ENCODE measurements at regions not wholly inside any gene's neighbourhood (a gene's known extent, or its start where the extent isn't known, plus 50 kb on each side); places are given as distances from the start of the nearest gene placed in this dataset.
A peak's percentile ranks its signal among the peaks of the same experiment; 100 is the strongest.

DNA sequence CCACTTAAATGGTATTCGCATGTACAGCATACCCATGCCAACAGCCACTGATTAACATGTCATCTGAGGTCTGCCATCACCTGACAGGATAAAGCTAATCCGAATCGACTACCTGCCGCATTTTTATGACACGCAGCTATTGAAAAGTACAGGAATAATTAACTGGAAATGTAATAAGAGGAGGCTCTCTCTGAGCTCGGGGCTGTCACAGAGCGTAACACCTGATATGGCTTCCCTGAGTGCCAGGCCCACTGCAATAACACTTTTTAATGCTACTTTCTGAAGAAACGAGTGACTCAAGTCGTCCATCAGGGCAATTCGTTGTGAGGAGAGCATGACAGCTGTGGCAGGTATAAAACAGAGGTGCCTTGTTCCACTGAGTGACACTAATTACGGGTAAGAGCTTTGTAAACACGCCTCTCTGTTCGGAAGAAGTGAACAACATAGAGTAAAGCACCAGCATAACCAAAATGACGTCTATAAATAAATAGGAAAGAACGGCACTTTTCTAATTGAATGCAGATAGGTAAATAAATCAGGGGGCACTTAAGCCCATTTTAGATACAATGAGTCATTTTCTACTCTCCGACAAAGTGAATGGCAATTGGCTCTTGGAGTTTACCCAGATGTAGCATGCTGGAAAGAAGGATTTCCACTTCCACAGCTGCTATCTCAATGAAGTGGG lies 56.5 kb upstream of the CREB5 start:
- peak overlapping the region in 1 of 4 donors; percentile 5 for H3K27ac ChIP-seq
- peaks cover 0 to 9% (median 6%) of the 10 kb centered on the region in 3 donors for H3K4me1 ChIP-seq
- WGBS, 2 donors: 37 to 48% methylated on average over 16 of the region's 16 CpGs
- no peaks in the 10 kb centered on the region for H3K9me3 ChIP-seq
- FAIRE-seq: no peak
- intact Hi-C loops (cut with DNase I): no loop called here
- H3K27me3 ChIP-seq: no peaks in the 10 kb centered on the region
- no peak for TF ChIP-seq CTCF (IDR thresholded peaks at IDR 0.05)
- peak in 3 of 4 donors; percentile 45 to 70 (median 57) for ATAC-seq
- no peak overlapping the region for H3K4me3 ChIP-seq
- DNase-seq: no peak
- H3K36me3 ChIP-seq: no peaks in the 10 kb centered on the region

DNA sequence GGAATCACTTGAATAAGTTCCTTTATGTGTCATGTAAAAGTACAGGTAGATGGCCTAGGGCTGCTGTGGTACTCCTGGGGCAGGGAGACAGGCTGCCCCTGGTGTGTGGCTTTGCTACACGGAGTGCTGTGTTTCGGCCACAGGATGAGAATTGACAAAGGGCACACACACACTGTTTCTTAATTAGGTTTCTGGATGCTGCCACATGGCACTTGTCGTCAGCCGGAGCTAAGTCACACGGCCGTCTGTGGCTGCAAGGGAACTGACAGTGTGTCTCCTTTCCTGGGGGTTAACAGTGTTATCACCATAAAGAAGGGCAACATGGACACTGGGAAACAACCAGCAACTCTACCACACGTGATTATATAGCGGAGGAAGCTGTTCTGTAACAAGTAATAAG lies 55.7 kb upstream of the CREB5 start:
- 68 to 73% methylated on average over 8 of the region's 8 CpGs for WGBS, 2 donors

DNA sequence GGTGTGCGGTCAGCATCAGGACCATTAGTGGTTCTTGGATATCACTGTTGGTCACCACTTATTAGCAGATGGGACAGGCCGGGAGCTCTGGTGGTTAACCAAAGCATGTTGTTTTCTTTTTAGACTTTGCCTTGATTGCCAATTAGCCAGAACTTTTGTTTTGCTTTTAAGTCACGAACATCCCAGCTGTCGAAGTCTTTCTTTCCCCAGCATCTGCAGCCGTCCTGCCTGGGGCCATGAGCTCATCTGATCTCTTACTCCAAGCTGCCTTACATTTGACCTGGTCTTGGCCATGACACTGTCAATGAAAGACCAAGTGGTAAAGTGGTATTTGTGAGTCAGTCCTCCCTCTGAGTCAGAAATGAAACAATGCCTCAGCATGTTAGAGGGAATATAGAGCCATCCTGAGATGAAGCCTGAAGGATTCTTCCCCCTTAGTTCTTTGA lies 53.9 kb upstream of the CREB5 start:
- no peak overlapping the region for H3K27ac ChIP-seq
- no peak for FAIRE-seq
- H3K9me3 ChIP-seq: no peaks in the 10 kb centered on the region
- H3K4me1 ChIP-seq: peaks cover 0 to 9% (median 6%) of the 10 kb centered on the region in 3 donors
- TF ChIP-seq CTCF (IDR thresholded peaks at IDR 0.05): no peak
- no peak overlapping the region for H3K4me3 ChIP-seq
- DNase-seq: no peak
- ATAC-seq: peak in 1 of 4 donors; percentile 14
- intact Hi-C loops (cut with DNase I): no loop called here
- H3K36me3 ChIP-seq: no peaks in the 10 kb centered on the region
- 85 to 94% methylated on average over 5 of the region's 5 CpGs for WGBS, 2 donors
- no peaks in the 10 kb centered on the region for H3K27me3 ChIP-seq

More for the DNA sequence above, 55.7 kb upstream of the CREB5 start:
- intact Hi-C loops (cut with DNase I): no loop called here
- DNase-seq: no peak
- H3K4me3 ChIP-seq: no peak overlapping the region
- no peak for TF ChIP-seq CTCF (IDR thresholded peaks at IDR 0.05)
- H3K27ac ChIP-seq: no peak overlapping the region
- no peaks in the 10 kb centered on the region for H3K27me3 ChIP-seq
- peaks cover 0 to 9% (median 6%) of the 10 kb centered on the region in 3 donors for H3K4me1 ChIP-seq
- no peak for FAIRE-seq
- H3K9me3 ChIP-seq: no peaks in the 10 kb centered on the region
- ATAC-seq: no peak
- no peaks in the 10 kb centered on the region for H3K36me3 ChIP-seq

- Histone ChIP-seq H3K27me3 (no peaks in the 10 kb centered on the region), H3K27ac (no peak overlapping the region), H3K9me3 (no peaks in the 10 kb centered on the region), H3K4me1 (no peaks in the 10 kb centered on the region), H3K36me3 (no peaks in the 10 kb centered on the region), H3K4me3 (no peak overlapping the region)
- 40 to 61% methylated on average over 1 of the region's 1 CpG for WGBS, 2 donors
- no peak for ATAC-seq
- intact Hi-C loops (cut with DNase I): no loop called here
- no peak for TF ChIP-seq CTCF (IDR thresholded peaks at IDR 0.05)
- no peak for DNase-seq
- FAIRE-seq: no peak
Measured at GRCh38 chr7:28360739-28361138, 51.6 kb upstream of the CREB5 start.

GRCh38 chr7:28361551-28361950 lies 50.8 kb upstream of the CREB5 start:
- TF ChIP-seq CTCF (IDR thresholded peaks at IDR 0.05): no peak
- 68 to 75% methylated on average over 1 of the region's 1 CpG for WGBS, 2 donors
- FAIRE-seq (no peak), ATAC-seq (no peak), DNase-seq (no peak)
- Histone ChIP-seq H3K4me1 (no peaks in the 10 kb centered on the region), H3K9me3 (no peaks in the 10 kb centered on the region), H3K27me3 (no peaks in the 10 kb centered on the region), H3K36me3 (no peaks in the 10 kb centered on the region), H3K27ac (no peak overlapping the region), H3K4me3 (no peak overlapping the region)
- intact Hi-C loops (cut with DNase I): no loop called here

All from pancreas (tissue), 10 donors.